Common myeloid progenitor, CD34-positive (primary cell): ENCODE measurements at regions not wholly inside any gene's neighbourhood (a gene's known extent, or its start where the extent isn't known, plus 50 kb on each side); places are given as distances from the start of the nearest gene placed in this dataset.

Experiments used
- CTCF ChIA-PET: fragments of 350-600 bp; sonication (Branson Sonifier 250); formaldehyde crosslinking; loops from one replicate; lab custom pipeline; 2021; ENCODE audit warnings: antibody characterized with exemption; lab: Charles Lee
- POLR2A ChIA-PET: fragments of 350-600 bp; sonication (Branson Sonifier 250); formaldehyde crosslinking; loops from one replicate; lab custom pipeline; 2021; ENCODE audit warnings: antibody characterized with exemption; lab: Charles Lee
- DNase-seq, 3 donors: peaks; one replicate each; pipeline versions ENCODE4 v3.0.0 to v3.0.0-alpha.2; 2013
- H3K27ac ChIP-seq, 2 experiments: 1 replicate in 1 of 2; 2 replicates in 1 of 2; pipeline ENCODE4 v1.7.0; 2013; ENCODE audit warnings: inconsistent platforms in 2 of 2, low read length in 2 of 2, mild to moderate bottlenecking in 2 of 2, low read depth in 1 of 2, moderate library complexity in 1 of 2; ENCODE audit not compliant: severe bottlenecking in 2 of 2, insufficient read depth in 1 of 2, poor library complexity in 1 of 2
- H3K27me3 ChIP-seq, 5 experiments: replicated peaks in 2 of 5; 1 replicate in 3 of 5; 2 replicates in 2 of 5; pipeline versions ENCODE4 v1.6.1 to v1.7.0; 2013; ENCODE audit warnings: low read length in 4 of 5, mild to moderate bottlenecking in 2 of 5, moderate library complexity in 2 of 5, inconsistent platforms in 1 of 5; ENCODE audit not compliant: insufficient read depth in 5 of 5, control insufficient read depth in 4 of 5
- H3K36me3 ChIP-seq, 4 experiments: 1 replicate in 2 of 4; 2 replicates in 2 of 4; pipeline versions ENCODE4 v1.6.1 to v1.7.0; 2013; ENCODE audit warnings: low read length in 3 of 4, control low read depth in 1 of 4, mild to moderate bottlenecking in 1 of 4; ENCODE audit not compliant: control insufficient read depth in 4 of 4, insufficient read depth in 4 of 4
- H3K4me1 ChIP-seq, 4 experiments: 1 replicate in 3 of 4; 2 replicates in 1 of 4; pipeline versions ENCODE4 v1.6.1 to v1.7.1; 2013; ENCODE audit warnings: low read length in 3 of 4, mild to moderate bottlenecking in 3 of 4, control low read depth in 1 of 4, inconsistent platforms in 1 of 4, moderate library complexity in 1 of 4; ENCODE audit not compliant: control insufficient read depth in 4 of 4, insufficient read depth in 4 of 4; ENCODE audit errors: control extremely low read depth in 1 of 4
- H3K4me3 ChIP-seq, 7 experiments: 1 replicate in 4 of 7; 2 replicates in 3 of 7; pipeline versions ENCODE4 v1.5.1 to v1.7.0; 2013; ENCODE audit warnings: mild to moderate bottlenecking in 7 of 7, low read length in 6 of 7, moderate library complexity in 6 of 7, inconsistent platforms in 2 of 7, low read depth in 2 of 7, control low read depth in 1 of 7; ENCODE audit not compliant: insufficient read depth in 4 of 7, control insufficient read depth in 1 of 7; ENCODE audit errors: extremely low read depth in 1 of 7
- H3K9me3 ChIP-seq, 5 experiments: 1 replicate in 4 of 5; 2 replicates in 1 of 5; pipeline versions ENCODE4 v1.6.1 to v1.7.1; 2013; ENCODE audit warnings: low read length in 4 of 5, mild to moderate bottlenecking in 2 of 5, inconsistent platforms in 1 of 5, low read depth in 1 of 5, moderate library complexity in 1 of 5; ENCODE audit not compliant: control insufficient read depth in 4 of 5, insufficient read depth in 2 of 5; ENCODE audit errors: control extremely low read depth in 1 of 5
- WGBS: methylation state at CpG from one replicate; pipeline ENCODE4 v1.1.5; 2013; ENCODE audit not compliant: insufficient coverage; 5-methylcytosine and 5-hydroxymethylcytosine counted together

- Histone ChIP-seq H3K27me3 (no peaks in the 10 kb centered on the region), H3K36me3 (no peaks in the 10 kb centered on the region), H3K4me3 (no peak overlapping the region), H3K9me3 (no peaks in the 10 kb centered on the region), H3K4me1 (peaks cover 0 to 2% (median 2%) of the 10 kb centered on the region in 4 experiments), H3K27ac (no peak overlapping the region)
- ChIA-PET POLR2A (no interaction called here), CTCF (interaction anchor here (1.0 to 10.5 kb wide), 2 partner anchors 69 to 105 kb away, joined by 3 to 67 read pairs; no protein-coding TSS in a partner anchor)
- 100% methylated on average over 3 of the region's 8 CpGs for WGBS
- DNase-seq: no peak
Observed at GRCh38 chr5:157924931-157925729, 66.2 kb upstream of the CLINT1 start.

DNA sequence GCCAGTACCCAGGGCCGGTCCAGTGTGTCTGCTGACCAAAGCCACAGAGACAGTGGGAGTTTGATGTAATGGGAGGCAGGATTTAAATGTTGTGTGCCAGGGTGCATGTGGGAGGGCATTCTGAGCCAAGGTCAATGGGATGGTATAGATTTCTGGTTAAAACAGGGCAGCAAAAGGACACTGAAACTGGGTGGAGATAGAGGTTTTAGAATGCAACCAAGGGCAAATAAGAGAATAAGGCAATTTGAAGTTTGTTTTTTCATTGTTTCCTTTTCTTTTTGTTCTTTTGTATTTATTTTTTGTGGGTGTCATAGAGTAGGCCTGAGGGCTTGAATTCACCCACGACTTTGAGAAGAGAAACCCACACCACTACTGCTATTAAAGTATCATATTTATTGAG lies 65.5 kb upstream of the CLINT1 start:
- Histone ChIP-seq H3K36me3 (no peaks in the 10 kb centered on the region), H3K4me3 (no peak overlapping the region), H3K4me1 (peaks cover 5 to 8% (median 7%) of the 10 kb centered on the region in 4 experiments), H3K9me3 (no peaks in the 10 kb centered on the region), H3K27ac (no peak overlapping the region), H3K27me3 (no peaks in the 10 kb centered on the region)
- WGBS: 100% methylated on average over 1 of the region's 2 CpGs
- no peak for DNase-seq
- CTCF ChIA-PET: interaction anchor here (1.0 to 10.5 kb wide), 3 partner anchors 37 to 104 kb away, joined by 3 to 67 read pairs (median 3); no protein-coding TSS in a partner anchor
- POLR2A ChIA-PET: no interaction called here

DNA sequence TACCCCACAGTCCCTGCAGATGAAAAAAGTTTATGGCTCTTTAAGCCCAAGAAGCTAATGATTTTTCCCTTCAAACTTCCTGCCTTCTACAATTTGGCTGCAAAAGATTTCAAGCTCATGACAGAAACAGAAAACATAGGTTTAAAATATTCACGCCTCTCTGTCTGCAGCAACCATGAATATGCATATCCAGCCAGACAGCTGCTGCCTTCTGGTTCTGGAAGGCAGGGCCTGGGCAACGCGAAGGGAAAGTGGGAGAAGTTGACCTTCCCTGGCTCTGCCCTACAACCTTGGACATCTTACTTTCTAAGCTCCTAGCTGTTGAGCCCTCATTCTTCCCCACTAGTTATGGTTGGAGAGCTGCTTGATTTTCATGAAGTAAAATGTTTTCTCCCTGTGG lies 64.8 kb upstream of the CLINT1 start:
- no peaks in the 10 kb centered on the region for H3K9me3 ChIP-seq
- H3K4me3 ChIP-seq: no peak overlapping the region
- 83% methylated on average over 1 of the region's 3 CpGs for whole genome bisulfite sequencing
- ChIA-PET CTCF (interaction anchor here (1.4 to 10.5 kb wide), 3 partner anchors 25 to 68 kb away, joined by 3 to 67 read pairs (median 8); no protein-coding TSS in a partner anchor), POLR2A (no interaction called here)
- peaks cover 10 to 14% (median 12%) of the 10 kb centered on the region in 4 experiments for H3K4me1 ChIP-seq
- DNase-seq: no peak
- no peaks in the 10 kb centered on the region for H3K36me3 ChIP-seq
- H3K27ac ChIP-seq: no peak overlapping the region
- H3K27me3 ChIP-seq: no peaks in the 10 kb centered on the region

DNA sequence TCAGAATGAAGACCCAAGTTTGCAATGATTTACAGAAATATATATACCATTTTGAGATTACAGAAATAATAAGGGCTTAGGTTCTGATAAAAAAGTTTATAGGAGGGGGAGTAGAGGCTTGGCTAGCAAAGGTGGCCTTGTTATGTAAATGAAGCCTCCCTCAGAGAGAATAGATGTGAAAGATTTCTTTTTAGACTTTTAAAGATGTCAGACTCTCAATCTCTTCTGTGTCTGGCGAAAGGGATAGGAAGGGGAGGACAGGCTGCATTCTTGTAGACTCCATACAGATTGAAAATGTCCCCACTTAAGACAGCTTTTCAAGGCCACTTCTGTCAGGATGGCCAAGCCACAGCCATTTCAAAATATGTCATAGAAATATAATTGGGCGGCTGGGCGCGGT lies 63.1 kb upstream of the CLINT1 start:
- no peaks in the 10 kb centered on the region for H3K27me3 ChIP-seq
- POLR2A ChIA-PET: no interaction called here

GRCh38 chr5:157920828-157921170 lies 61.9 kb upstream of the CLINT1 start:
- Histone ChIP-seq H3K27me3 (no peaks in the 10 kb centered on the region), H3K36me3 (no peaks in the 10 kb centered on the region), H3K4me3 (no peak overlapping the region), H3K27ac (no peak overlapping the region), H3K4me1 (peaks cover 10 to 23% (median 16%) of the 10 kb centered on the region in 4 experiments), H3K9me3 (no peaks in the 10 kb centered on the region)
- DNase-seq: no peak
- POLR2A ChIA-PET: no interaction called here
- WGBS: 91% methylated on average over 3 of the region's 3 CpGs
- CTCF ChIA-PET: interaction anchor here (1.1 to 10.5 kb wide), 5 partner anchors 11 to 108 kb away, joined by 3 to 67 read pairs (median 6); no protein-coding TSS in a partner anchor

More for the DNA sequence above, 63.1 kb upstream of the CLINT1 start:
- CTCF ChIA-PET: interaction anchor here (1.1 to 10.5 kb wide), 3 partner anchors 14 to 66 kb away, joined by 3 to 67 read pairs (median 8); no protein-coding TSS in a partner anchor
- no peak for DNase-seq
- H3K4me3 ChIP-seq: no peak overlapping the region
- no peak overlapping the region for H3K27ac ChIP-seq
- WGBS: 100% methylated on average over 3 of the region's 4 CpGs
- H3K9me3 ChIP-seq: no peaks in the 10 kb centered on the region
- peaks cover 10 to 23% (median 16%) of the 10 kb centered on the region in 4 experiments for H3K4me1 ChIP-seq
- H3K36me3 ChIP-seq: no peaks in the 10 kb centered on the region

- Histone ChIP-seq H3K9me3 (no peaks in the 10 kb centered on the region), H3K27me3 (no peaks in the 10 kb centered on the region), H3K36me3 (no peaks in the 10 kb centered on the region), H3K27ac (no peak overlapping the region), H3K4me3 (peak overlapping the region in 3 of 7 experiments; percentile 35 to 70 (median 53)), H3K4me1 (peaks cover 10 to 23% (median 16%) of the 10 kb centered on the region in 4 experiments)
- POLR2A ChIA-PET: no interaction called here
- DNase-seq: peak in 2 of 3 donors; percentile 46 to 66
- CTCF ChIA-PET: interaction anchor here (0.6 to 10.5 kb wide), 14 partner anchors 10 to 106 kb away, joined by 3 to 67 read pairs (median 4); partner anchors contain the start of gene CLINT1
- 22% methylated on average over 9 of the region's 19 CpGs for WGBS
Observed at GRCh38 chr5:157918811-157919742, 60.1 kb upstream of the CLINT1 start.
